ENCODE measurements at regions not wholly inside any gene's neighbourhood (a gene's known extent, or its start where the extent isn't known, plus 50 kb on each side); places are given as distances from the start of the nearest gene placed in this dataset.

- TF ChIP-seq POLR2A (IDR thresholded peaks at IDR 0.05; ENCODE audit: low read depth, low read length) (no peak), EZH2 (IDR thresholded peaks at IDR 0.05; ENCODE audit: borderline replicate concordance, low read depth, low read length, severe bottlenecking) (no peak), MYC (IDR thresholded peaks at IDR 0.05; ENCODE audit: low read depth, low read length) (no peak), FOS (IDR thresholded peaks at IDR 0.05; ENCODE audit: borderline replicate concordance, insufficient read depth, low read length) (no peak), POLR2AphosphoS5 (IDR thresholded peaks at IDR 0.05; ENCODE audit: insufficient read depth, low read depth, low read length) (no peak), GATA2 (IDR thresholded peaks at IDR 0.05; ENCODE audit: insufficient read depth, insufficient read length, low read depth, low read length) (no peak)
- TF ChIP-seq, protein P1, sequence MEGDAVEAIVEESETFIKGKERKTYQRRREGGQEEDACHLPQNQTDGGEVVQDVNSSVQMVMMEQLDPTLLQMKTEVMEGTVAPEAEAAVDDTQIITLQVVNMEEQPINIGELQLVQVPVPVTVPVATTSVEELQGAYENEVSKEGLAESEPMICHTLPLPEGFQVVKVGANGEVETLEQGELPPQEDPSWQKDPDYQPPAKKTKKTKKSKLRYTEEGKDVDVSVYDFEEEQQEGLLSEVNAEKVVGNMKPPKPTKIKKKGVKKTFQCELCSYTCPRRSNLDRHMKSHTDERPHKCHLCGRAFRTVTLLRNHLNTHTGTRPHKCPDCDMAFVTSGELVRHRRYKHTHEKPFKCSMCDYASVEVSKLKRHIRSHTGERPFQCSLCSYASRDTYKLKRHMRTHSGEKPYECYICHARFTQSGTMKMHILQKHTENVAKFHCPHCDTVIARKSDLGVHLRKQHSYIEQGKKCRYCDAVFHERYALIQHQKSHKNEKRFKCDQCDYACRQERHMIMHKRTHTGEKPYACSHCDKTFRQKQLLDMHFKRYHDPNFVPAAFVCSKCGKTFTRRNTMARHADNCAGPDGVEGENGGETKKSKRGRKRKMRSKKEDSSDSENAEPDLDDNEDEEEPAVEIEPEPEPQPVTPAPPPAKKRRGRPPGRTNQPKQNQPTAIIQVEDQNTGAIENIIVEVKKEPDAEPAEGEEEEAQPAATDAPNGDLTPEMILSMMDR (IDR thresholded peaks at IDR 0.05; ENCODE audit: extremely low read depth in 1 of 2, insufficient read depth in 1 of 2, low read depth in 1 of 2, low read length in 2 of 2): no peak
- TF ChIP-seq, protein P2, sequence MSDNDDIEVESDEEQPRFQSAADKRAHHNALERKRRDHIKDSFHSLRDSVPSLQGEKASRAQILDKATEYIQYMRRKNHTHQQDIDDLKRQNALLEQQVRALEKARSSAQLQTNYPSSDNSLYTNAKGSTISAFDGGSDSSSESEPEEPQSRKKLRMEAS (IDR thresholded peaks at IDR 0.05; ENCODE audit: insufficient read depth, insufficient read length): no peak
Measured at GRCh38 chr16:75922250-75922649, 196.0 kb upstream of the CPHXL start.

Measured in endothelial cell of umbilical vein (primary cell).